ENCODE measurements at regions not wholly inside any gene's neighbourhood (a gene's known extent, or its start where the extent isn't known, plus 50 kb on each side); places are given as distances from the start of the nearest gene placed in this dataset.

DNA sequence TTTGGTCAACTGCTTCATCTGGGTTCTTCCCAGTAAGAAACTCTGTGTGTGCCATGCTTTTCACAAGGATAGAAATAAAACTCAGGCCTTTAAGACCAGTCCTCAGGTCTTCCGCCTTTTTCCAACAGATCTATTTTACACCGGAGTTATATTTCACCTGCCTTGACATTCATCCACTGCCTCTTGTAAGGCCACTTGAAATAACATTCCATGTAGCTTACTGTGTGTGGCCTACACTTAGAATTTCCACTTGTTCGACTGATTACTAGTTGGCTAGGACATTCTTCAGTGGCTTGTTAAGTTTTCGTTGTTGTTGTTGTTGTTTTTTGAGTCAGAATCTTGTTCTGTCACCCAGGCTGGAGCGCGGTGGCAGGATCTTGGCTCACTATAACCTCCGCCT lies 92.8 kb upstream of the UNC5C start:
- TF ChIP-seq, protein P1, sequence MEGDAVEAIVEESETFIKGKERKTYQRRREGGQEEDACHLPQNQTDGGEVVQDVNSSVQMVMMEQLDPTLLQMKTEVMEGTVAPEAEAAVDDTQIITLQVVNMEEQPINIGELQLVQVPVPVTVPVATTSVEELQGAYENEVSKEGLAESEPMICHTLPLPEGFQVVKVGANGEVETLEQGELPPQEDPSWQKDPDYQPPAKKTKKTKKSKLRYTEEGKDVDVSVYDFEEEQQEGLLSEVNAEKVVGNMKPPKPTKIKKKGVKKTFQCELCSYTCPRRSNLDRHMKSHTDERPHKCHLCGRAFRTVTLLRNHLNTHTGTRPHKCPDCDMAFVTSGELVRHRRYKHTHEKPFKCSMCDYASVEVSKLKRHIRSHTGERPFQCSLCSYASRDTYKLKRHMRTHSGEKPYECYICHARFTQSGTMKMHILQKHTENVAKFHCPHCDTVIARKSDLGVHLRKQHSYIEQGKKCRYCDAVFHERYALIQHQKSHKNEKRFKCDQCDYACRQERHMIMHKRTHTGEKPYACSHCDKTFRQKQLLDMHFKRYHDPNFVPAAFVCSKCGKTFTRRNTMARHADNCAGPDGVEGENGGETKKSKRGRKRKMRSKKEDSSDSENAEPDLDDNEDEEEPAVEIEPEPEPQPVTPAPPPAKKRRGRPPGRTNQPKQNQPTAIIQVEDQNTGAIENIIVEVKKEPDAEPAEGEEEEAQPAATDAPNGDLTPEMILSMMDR (IDR thresholded peaks at IDR 0.05): no peak
- no peak for TF ChIP-seq POLR2AphosphoS5 (IDR thresholded peaks at IDR 0.05)
